ENCODE measurements at regions not wholly inside any gene's neighbourhood (a gene's known extent, or its start where the extent isn't known, plus 50 kb on each side); places are given as distances from the start of the nearest gene placed in this dataset.

DNA sequence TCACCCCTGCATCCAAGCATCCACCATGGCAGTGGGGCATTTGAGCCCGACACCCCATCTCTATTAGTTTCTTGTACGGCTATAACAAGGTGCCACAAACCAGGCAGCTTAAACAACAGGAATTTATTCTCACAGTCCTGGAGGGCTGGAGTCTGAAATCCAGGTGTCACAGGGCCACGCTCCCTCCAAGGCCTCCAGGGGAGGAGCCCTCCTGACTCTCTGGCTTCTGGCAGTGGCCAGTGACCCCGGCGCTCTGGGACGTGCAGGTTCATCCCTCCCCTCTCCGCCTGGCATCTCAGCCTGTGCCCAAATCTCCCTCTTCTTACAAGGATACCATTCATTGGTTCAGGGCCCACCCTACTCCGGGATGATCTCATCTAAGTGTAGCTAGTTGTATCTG, 394.5 kb upstream of the IRX1 start:
- WGBS, 2 donors: 59 to 73% methylated on average over 8 of the region's 8 CpGs

DNA sequence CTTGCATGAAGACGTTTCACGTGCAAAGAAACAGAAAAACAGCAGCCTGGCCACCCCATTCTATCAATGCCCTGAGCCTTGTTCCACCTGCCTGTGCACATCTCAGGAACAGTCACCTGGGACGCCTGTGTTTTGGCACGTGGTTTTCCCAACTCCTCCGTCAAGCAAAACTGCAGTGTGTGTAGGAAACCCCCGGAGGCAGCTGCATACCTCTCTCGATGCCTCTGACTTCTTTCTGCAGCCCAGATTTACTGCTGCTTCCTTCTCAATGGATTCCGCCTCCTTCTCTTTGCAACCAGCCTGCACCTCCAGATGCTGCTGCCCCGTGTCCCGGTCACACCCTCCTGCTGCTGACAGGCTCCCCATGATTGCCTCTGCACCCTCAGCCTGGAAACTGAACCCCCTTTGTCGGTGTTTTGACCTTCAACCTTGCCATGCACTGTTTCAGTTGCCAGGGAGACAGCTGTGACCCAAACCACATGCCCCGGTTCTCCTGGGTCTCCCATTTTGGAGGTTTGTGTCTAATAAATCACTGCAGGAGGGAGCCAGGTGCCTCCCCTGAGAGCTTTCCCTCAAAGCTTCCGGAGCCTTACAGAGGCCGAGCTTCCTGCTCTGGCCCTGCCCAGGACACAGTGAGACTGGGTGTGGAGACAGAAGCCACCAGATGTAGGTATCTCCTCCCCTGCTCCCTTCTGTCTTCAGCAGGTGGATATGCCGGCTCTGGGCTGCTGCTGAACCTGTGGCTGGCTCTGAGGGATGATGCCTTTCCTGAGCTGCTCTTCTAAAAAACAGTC, 395.5 kb upstream of the IRX1 start:
- WGBS, 2 donors: 21 to 27% methylated on average over 15 of the region's 15 CpGs
- intact Hi-C loops (cut with DNase I): no loop called here
- no peak for DNase-seq
- no peak for FAIRE-seq
- Histone ChIP-seq H3K36me3 (no peaks in the 10 kb centered on the region), H3K27me3 (peaks cover 0 to 27% (median 0%) of the 10 kb centered on the region in 4 donors), H3K27ac (no peak overlapping the region), H3K4me3 (no peak overlapping the region), H3K9me3 (no peaks in the 10 kb centered on the region), H3K4me1 (no peaks in the 10 kb centered on the region)
- no peak for ATAC-seq
- TF ChIP-seq, protein P1, sequence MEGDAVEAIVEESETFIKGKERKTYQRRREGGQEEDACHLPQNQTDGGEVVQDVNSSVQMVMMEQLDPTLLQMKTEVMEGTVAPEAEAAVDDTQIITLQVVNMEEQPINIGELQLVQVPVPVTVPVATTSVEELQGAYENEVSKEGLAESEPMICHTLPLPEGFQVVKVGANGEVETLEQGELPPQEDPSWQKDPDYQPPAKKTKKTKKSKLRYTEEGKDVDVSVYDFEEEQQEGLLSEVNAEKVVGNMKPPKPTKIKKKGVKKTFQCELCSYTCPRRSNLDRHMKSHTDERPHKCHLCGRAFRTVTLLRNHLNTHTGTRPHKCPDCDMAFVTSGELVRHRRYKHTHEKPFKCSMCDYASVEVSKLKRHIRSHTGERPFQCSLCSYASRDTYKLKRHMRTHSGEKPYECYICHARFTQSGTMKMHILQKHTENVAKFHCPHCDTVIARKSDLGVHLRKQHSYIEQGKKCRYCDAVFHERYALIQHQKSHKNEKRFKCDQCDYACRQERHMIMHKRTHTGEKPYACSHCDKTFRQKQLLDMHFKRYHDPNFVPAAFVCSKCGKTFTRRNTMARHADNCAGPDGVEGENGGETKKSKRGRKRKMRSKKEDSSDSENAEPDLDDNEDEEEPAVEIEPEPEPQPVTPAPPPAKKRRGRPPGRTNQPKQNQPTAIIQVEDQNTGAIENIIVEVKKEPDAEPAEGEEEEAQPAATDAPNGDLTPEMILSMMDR (IDR thresholded peaks at IDR 0.05): no peak

More for the DNA sequence above, 394.5 kb upstream of the IRX1 start:
- no peak for FAIRE-seq
- Histone ChIP-seq H3K27me3 (peaks cover 0 to 24% (median 0%) of the 10 kb centered on the region in 4 donors), H3K36me3 (no peaks in the 10 kb centered on the region), H3K9me3 (no peaks in the 10 kb centered on the region), H3K4me1 (no peaks in the 10 kb centered on the region), H3K27ac (no peak overlapping the region), H3K4me3 (no peak overlapping the region)
- ATAC-seq: no peak
- no peak for DNase-seq
- intact Hi-C loops (cut with DNase I): no loop called here
- TF ChIP-seq, protein P1 (IDR thresholded peaks at IDR 0.05): no peak

DNA sequence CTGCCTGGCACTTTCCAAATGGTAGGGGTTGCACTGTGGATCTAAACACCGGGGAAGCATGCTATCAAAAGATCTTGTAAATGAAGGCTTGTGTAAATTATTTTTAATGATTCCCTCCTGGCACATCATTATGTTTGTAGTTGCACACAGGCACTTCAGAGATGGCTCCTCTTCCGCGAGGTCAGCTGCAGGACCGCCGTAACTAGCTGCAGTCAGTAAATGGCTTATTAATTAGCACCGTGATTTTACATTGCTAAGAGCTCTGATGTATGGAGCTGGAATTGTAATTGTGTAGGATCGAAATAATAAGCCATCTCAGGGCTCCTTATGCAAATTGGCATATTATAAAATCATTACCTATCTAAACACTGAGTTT, 397.6 kb upstream of the IRX1 start:
- ATAC-seq (no peak), FAIRE-seq (no peak), DNase-seq (no peak)
- Histone ChIP-seq H3K27ac (no peak overlapping the region), H3K9me3 (no peaks in the 10 kb centered on the region), H3K4me1 (no peaks in the 10 kb centered on the region), H3K36me3 (no peaks in the 10 kb centered on the region), H3K4me3 (no peak overlapping the region), H3K27me3 (peaks cover 0 to 38% (median 0%) of the 10 kb centered on the region in 4 donors)
- WGBS, 2 donors: 8 to 11% methylated on average over 7 of the region's 7 CpGs
- TF ChIP-seq, protein P1 (IDR thresholded peaks at IDR 0.05): no peak
- intact Hi-C loops (cut with DNase I): no loop called here

DNA sequence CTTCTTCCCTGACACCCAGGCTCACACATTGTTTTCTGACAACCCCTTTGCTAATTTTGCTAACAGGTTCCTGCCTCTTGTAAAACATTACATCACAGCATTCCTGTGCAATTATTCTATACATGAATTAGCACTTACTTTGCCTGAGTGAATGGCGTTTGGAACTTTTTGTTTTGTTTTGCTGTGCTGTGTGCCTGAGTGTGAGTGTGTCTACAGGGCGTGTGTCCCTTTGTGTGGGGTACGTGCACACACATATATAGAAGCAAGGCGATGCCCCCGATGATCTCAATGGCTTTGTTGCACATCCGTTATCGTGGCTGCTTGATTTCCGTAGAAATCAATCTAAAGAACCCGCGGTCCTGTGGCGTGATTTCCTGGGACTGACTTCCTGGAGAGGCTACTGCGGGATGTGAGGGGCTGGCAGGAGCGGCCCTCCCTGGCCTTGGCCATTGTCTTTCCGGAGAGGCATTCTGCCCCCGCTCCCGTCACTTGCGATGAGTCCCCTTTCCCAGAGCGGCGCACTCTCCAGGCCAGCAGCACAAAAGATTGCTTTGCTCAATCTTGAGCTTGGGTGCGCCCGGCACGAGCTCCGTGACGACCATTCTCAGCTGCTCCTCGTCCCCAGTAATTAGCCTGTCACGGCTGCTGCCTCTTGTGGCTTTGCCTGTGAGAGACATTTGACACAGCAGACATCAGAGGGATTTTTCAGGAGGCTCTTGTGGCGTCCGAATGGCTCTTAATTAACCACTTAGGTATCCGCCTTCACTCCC, 398.1 kb upstream of the IRX1 start:
- Histone ChIP-seq H3K27me3 (peaks cover 0 to 38% (median 0%) of the 10 kb centered on the region in 4 donors), H3K36me3 (no peaks in the 10 kb centered on the region), H3K4me3 (no peak overlapping the region), H3K4me1 (no peaks in the 10 kb centered on the region), H3K27ac (no peak overlapping the region), H3K9me3 (no peaks in the 10 kb centered on the region)
- ATAC-seq: peak in 1 of 4 donors; percentile 34
- WGBS, 2 donors: 4% methylated on average over 29 of the region's 29 CpGs
- intact Hi-C loops (cut with DNase I): no loop called here
- no peak for DNase-seq
- no peak for FAIRE-seq
- TF ChIP-seq, protein P1 (IDR thresholded peaks at IDR 0.05): no peak

All from pancreas (tissue), 10 donors.